ENCODE measurements at regions not wholly inside any gene's neighbourhood (a gene's known extent, or its start where the extent isn't known, plus 50 kb on each side); places are given as distances from the start of the nearest gene placed in this dataset.

DNA sequence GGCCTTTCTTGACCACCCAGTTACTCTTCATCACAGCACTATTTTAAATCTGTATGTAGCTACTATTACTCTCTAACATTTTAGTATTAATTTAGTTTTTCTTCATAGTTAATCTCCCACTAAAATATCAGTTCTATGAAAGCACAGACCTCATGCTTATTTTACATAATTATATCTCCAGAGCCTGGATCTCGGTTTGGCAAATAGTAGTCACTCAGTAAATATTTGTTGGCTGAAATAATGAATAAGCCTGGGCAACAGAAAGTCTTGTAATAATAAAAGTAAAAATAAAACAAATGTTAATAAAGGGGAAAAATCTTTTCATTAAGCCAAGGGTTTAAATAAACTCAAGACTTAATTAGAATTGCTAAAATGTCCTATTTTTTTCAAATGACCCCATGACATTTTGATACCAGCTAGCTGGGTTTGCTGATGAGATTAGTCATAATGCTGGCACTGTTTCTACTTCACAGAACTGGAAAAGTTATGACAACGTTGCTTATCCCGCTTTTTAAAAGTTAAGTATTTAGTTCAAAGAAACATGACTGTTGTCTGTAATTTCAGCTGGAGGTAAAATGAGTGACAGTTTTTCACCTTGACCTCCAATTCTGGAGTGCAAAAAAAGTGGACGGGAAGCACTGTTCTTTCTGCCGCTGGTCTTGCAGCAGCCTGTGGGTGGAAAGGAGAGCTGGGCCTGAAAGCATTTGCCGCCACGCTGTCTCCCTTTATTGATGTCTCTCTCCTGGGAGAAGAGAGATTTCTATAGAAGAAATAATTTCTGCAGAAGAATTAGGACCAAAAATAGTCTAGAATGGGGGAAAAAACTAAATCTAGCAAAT, 85.2 kb upstream of the SPATA13 start:
- no peak for FAIRE-seq
- ATAC-seq = peak; percentile 37 to 54; a peak in 1 of 6 replicates
- peak overlapping the region; percentile 70 to 77 for H3K27ac ChIP-seq
- H3K4me1 ChIP-seq = peaks cover 23% of the 10 kb centered on the region
- no peak for DNase-seq (ENCODE audit: low read depth in 1 of 2, low spot score in 1 of 2)
- no peak overlapping the region for H3K4me3 ChIP-seq
- TF ChIP-seq POLR2A (IDR thresholded peaks at IDR 0.05; ENCODE audit: low read length) = no peak
- no peak for TF ChIP-seq FOSL2 (IDR thresholded peaks at IDR 0.05)
- TF ChIP-seq FOSL2 (CRISPR knock-in tag; IDR thresholded peaks at IDR 0.05) = no peak
- no peak for TF ChIP-seq ZC3H11A (IDR thresholded peaks at IDR 0.05)
- no peak for TF ChIP-seq PBX3 (IDR thresholded peaks at IDR 0.05)
- no peak for TF ChIP-seq CHD2 (IDR thresholded peaks at IDR 0.05; ENCODE audit: low read length, partially characterized antibody)
- no peak for TF ChIP-seq RAD21 (conservative IDR thresholded peaks at IDR 0.05 in 1 of 2, IDR thresholded peaks at IDR 0.05 in 1 of 2)
- no peak for TF ChIP-seq EP300 (IDR thresholded peaks at IDR 0.05)
- TF ChIP-seq POLR2AphosphoS2 (conservative IDR thresholded peaks at IDR 0.05; ENCODE audit: low read length) = no peak
- TF ChIP-seq HMGXB4 (CRISPR knock-in tag; IDR thresholded peaks at IDR 0.05; ENCODE audit: borderline replicate concordance) = no peak
- TF ChIP-seq FOXS1 (CRISPR knock-in tag; IDR thresholded peaks at IDR 0.05) = no peak
- no peak for TF ChIP-seq CEBPB (IDR thresholded peaks at IDR 0.05)
- TF ChIP-seq HDAC2 (IDR thresholded peaks at IDR 0.05) = no peak
- no peak for TF ChIP-seq JUNB (IDR thresholded peaks at IDR 0.05)
- 32% methylated on average over 7 of the region's 7 CpGs for WGBS (ENCODE audit: missing lambda C conversion rate)
- H3K4me2 ChIP-seq = peak overlapping the region; percentile 70
- H3K9me3 ChIP-seq = no peaks in the 10 kb centered on the region
- POLR2A ChIA-PET = interaction anchor here (0.6 kb wide), 1 partner anchor 85 kb away, joined by 3 read pairs; no protein-coding TSS in a partner anchor
- CTCF ChIA-PET = interaction anchor here (1.0 to 1.2 kb wide), 2 partner anchors 74 to 153 kb away, joined by 3 to 4 read pairs; no protein-coding TSS in a partner anchor

DNA sequence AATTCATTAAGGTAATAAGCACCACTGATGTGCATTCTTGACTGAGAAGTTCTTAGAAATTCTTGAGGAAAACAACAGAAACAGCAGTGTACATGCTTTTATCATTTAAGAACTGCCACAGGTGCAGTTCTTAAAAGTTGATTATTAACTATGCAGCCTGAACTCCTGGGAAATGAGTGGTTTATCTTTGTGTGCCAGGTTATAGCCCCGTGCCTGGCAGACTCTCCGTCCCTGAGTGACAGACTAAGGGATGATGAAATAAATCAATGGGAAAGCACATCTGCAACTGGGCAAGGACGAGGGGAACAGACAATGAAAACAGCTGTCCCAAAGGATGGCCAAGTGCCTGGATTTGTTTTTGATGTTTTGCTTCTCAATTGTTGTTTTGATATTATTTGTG, 84.4 kb upstream of the SPATA13 start:
- ATAC-seq = peak; percentile 33 to 34; a peak in 2 of 6 replicates
- FAIRE-seq = no peak
- no peak overlapping the region for H3K4me3 ChIP-seq
- TF ChIP-seq FOSL2 (IDR thresholded peaks at IDR 0.05) (no peak), FOSL2 (CRISPR knock-in tag; IDR thresholded peaks at IDR 0.05) (no peak), RARB (CRISPR knock-in tag; IDR thresholded peaks at IDR 0.05) (no peak), ZNF302 (CRISPR knock-in tag; IDR thresholded peaks at IDR 0.05) (no peak), NFE2L2 (conservative IDR thresholded peaks at IDR 0.05; ENCODE audit: low read length) (no peak), POLR2AphosphoS2 (conservative IDR thresholded peaks at IDR 0.05; ENCODE audit: low read length) (no peak), CBX2 (IDR thresholded peaks at IDR 0.05; ENCODE audit: borderline replicate concordance, low read depth) (no peak), PBX3 (IDR thresholded peaks at IDR 0.05) (no peak), HOXB13 (CRISPR knock-in tag; IDR thresholded peaks at IDR 0.05; ENCODE audit: low read depth) (no peak), ATOH8 (CRISPR knock-in tag; IDR thresholded peaks at IDR 0.05; ENCODE audit: low read depth) (no peak), EHMT2 (IDR thresholded peaks at IDR 0.05; ENCODE audit: low read depth) (no peak), RAD21 (conservative IDR thresholded peaks at IDR 0.05 in 1 of 2, IDR thresholded peaks at IDR 0.05 in 1 of 2) (no peak)
- CTCF ChIA-PET = interaction anchor here (1.0 to 1.2 kb wide), 2 partner anchors 74 to 152 kb away, joined by 3 to 4 read pairs; no protein-coding TSS in a partner anchor
- POLR2A ChIA-PET = no interaction called here
- peak overlapping the region; percentile 70 to 77 for H3K27ac ChIP-seq
- DNase-seq (ENCODE audit: low read depth in 1 of 2, low spot score in 1 of 2) = peak; percentile 8 to 19
- 6% methylated on average over 3 of the region's 3 CpGs for WGBS (ENCODE audit: missing lambda C conversion rate)
- peaks cover 23% of the 10 kb centered on the region for H3K4me1 ChIP-seq
- peak overlapping the region; percentile 70 for H3K4me2 ChIP-seq
- H3K9me3 ChIP-seq = no peaks in the 10 kb centered on the region
